NB4 (cell line): ENCODE measurements at regions not wholly inside any gene's neighbourhood (a gene's known extent, or its start where the extent isn't known, plus 50 kb on each side); places are given as distances from the start of the nearest gene placed in this dataset.

Experiments
- CTCF ChIP-seq: IDR thresholded peaks from one replicate; pipeline ENCODE4 v1.5.1; 2012; ENCODE audit warnings: low read depth, low read length
- MAX ChIP-seq: IDR thresholded peaks from 2 replicates; pipeline ENCODE4 v1.6.1; 2011; ENCODE audit warnings: low read depth, low read length
- MYC ChIP-seq: IDR thresholded peaks from 2 replicates; pipeline ENCODE4 v1.6.1; 2011; ENCODE audit warnings: low read depth, low read length
- POLR2A ChIP-seq: IDR thresholded peaks from 2 replicates; pipeline ENCODE4 v1.6.1; 2011; ENCODE audit warnings: mild to moderate bottlenecking; ENCODE audit not compliant: insufficient read length; ENCODE audit errors: extremely low read depth

- TF ChIP-seq CTCF (no peak), POLR2A (no peak), MAX (no peak), MYC (no peak)
Measured at GRCh38 chrX:39910651-39911050, 187.1 kb downstream of the BCOR start.
